Stimulated activated naive CD4-positive, alpha-beta T cell treated with Interleukin-2 at 50 U/mL for 16 hours (primary cell): ENCODE measurements at regions not wholly inside any gene's neighbourhood (a gene's known extent, or its start where the extent isn't known, plus 50 kb on each side); places are given as distances from the start of the nearest gene placed in this dataset.
"Not testable (repeated sequence)": the region's sequence is repeated elsewhere in the genome, so short reads cannot be mapped to it uniquely, and the experiment has no call there.

ENCODE experiments used
- DNase-seq: peaks from one replicate; lab custom pipeline; 2025; lab: John Stamatoyannopoulos, UW

- no peak for DNase-seq
These were observed 96.2 kb upstream of the CPM start for GRCh38 chr12:69028941-69029729.

- no peak for DNase-seq
These were observed 97.3 kb upstream of the CPM start for GRCh38 chr12:69030321-69030720.

GRCh38 chr12:69036533-69036932, 103.6 kb upstream of the CPM start:
- no peak for DNase-seq

- DNase-seq = no peak
These were observed 104.0 kb upstream of the CPM start for GRCh38 chr12:69036999-69037398.

- no peak for DNase-seq
These were observed 106.9 kb upstream of the CPM start for GRCh38 chr12:69039911-69040310.

GRCh38 chr12:69042557-69042956, 109.6 kb upstream of the CPM start:
- DNase-seq = no peak

- no peak for DNase-seq
These were observed 110.0 kb upstream of the CPM start for GRCh38 chr12:69042970-69043369.

- no peak for DNase-seq
These were observed 111.9 kb upstream of the CPM start for GRCh38 chr12:69044887-69045286.

- DNase-seq = no peak
These were observed 112.5 kb upstream of the CPM start for GRCh38 chr12:69045430-69045829.

- no peak for DNase-seq
These were observed 113.4 kb upstream of the CPM start for GRCh38 chr12:69046363-69046762.

GRCh38 chr12:69046920-69047319, 113.9 kb upstream of the CPM start:
- no peak for DNase-seq

GRCh38 chr12:69047990-69048389, 115.0 kb upstream of the CPM start:
- no peak for DNase-seq

- not testable (repeated sequence) for DNase-seq
These were observed 116.9 kb upstream of the CPM start for GRCh38 chr12:69049855-69050254.

- peak; percentile 59 for DNase-seq
These were observed 119.8 kb upstream of the CPM start for GRCh38 chr12:69052613-69053408.

- DNase-seq = no peak
These were observed 121.5 kb upstream of the CPM start for GRCh38 chr12:69054343-69055056.

- DNase-seq = no peak
These were observed 122.3 kb upstream of the CPM start for GRCh38 chr12:69055280-69055679.

- no peak for DNase-seq
These were observed 122.7 kb upstream of the CPM start for GRCh38 chr12:69055706-69056105.

- DNase-seq = no peak
These were observed 124.0 kb upstream of the CPM start for GRCh38 chr12:69056743-69057515.

GRCh38 chr12:69057742-69058141, 124.8 kb upstream of the CPM start:
- no peak for DNase-seq

- DNase-seq = no peak
These were observed 126.8 kb upstream of the CPM start for GRCh38 chr12:69059465-69060457.

- DNase-seq = no peak
These were observed 128.6 kb upstream of the CPM start for GRCh38 chr12:69061574-69061973.
